ENCODE measurements at regions not wholly inside any gene's neighbourhood (a gene's known extent, or its start where the extent isn't known, plus 50 kb on each side); places are given as distances from the start of the nearest gene placed in this dataset.

GRCh38 chr11:116488836-116489389 is 283.9 kb downstream of the BUD13 start:
- no peaks in the 10 kb centered on the region for H3K4me1 ChIP-seq (ENCODE audit: control insufficient read depth, extremely low read depth, insufficient read depth, low read length)
- no peaks in the 10 kb centered on the region for H3K36me3 ChIP-seq (ENCODE audit: control insufficient read depth, insufficient read depth, low read length)
- no peaks in the 10 kb centered on the region for H3K9me3 ChIP-seq (ENCODE audit: control insufficient read depth, insufficient read depth, low read depth, low read length)
- H3K27ac ChIP-seq (ENCODE audit: insufficient read depth, low read length) = no peak overlapping the region
- no peak overlapping the region for H3K4me3 ChIP-seq (replicated peaks in 1 of 4; ENCODE audit: control extremely low read depth in 1 of 4, insufficient read depth in 1 of 4, low read depth in 3 of 4, low read length in 4 of 4)
- DNase-seq (ENCODE audit: low read depth in 2 of 2) = no peak
- H3K79me2 ChIP-seq (ENCODE audit: control insufficient read depth, insufficient read depth, low read length) = no peaks in the 10 kb centered on the region
- H2AFZ ChIP-seq (ENCODE audit: low read length) = no peak overlapping the region
- no peaks in the 10 kb centered on the region for H3K27me3 ChIP-seq (ENCODE audit: control insufficient read depth, insufficient read depth, low read length)
- no peak overlapping the region for H3K9ac ChIP-seq (ENCODE audit: insufficient read depth, low read length)
- H3K4me2 ChIP-seq (ENCODE audit: extremely low read depth, insufficient read depth, low read length) = no peak overlapping the region
- no peaks in the 10 kb centered on the region for H4K20me1 ChIP-seq (ENCODE audit: control insufficient read depth, extremely low read depth, insufficient read depth, low read length)
- TF ChIP-seq CTCF (conservative IDR thresholded peaks at IDR 0.05 in 1 of 2, IDR thresholded peaks at IDR 0.05 in 1 of 2; ENCODE audit: low read depth in 1 of 2, low read length in 2 of 2) (no peak), EZH2 (IDR thresholded peaks at IDR 0.05; ENCODE audit: low read length, missing control alignments) (no peak)

GRCh38 chr11:116485425-116485824 is 287.4 kb downstream of the BUD13 start:
- H4K20me1 ChIP-seq (ENCODE audit: control insufficient read depth, extremely low read depth, insufficient read depth, low read length) = no peaks in the 10 kb centered on the region
- no peaks in the 10 kb centered on the region for H3K36me3 ChIP-seq (ENCODE audit: control insufficient read depth, insufficient read depth, low read length)
- H2AFZ ChIP-seq (ENCODE audit: low read length) = no peak overlapping the region
- no peak overlapping the region for H3K4me2 ChIP-seq (ENCODE audit: extremely low read depth, insufficient read depth, low read length)
- no peak overlapping the region for H3K9ac ChIP-seq (ENCODE audit: insufficient read depth, low read length)
- no peaks in the 10 kb centered on the region for H3K9me3 ChIP-seq (ENCODE audit: control insufficient read depth, insufficient read depth, low read depth, low read length)
- no peaks in the 10 kb centered on the region for H3K79me2 ChIP-seq (ENCODE audit: control insufficient read depth, insufficient read depth, low read length)
- H3K4me3 ChIP-seq (replicated peaks in 1 of 4; ENCODE audit: control extremely low read depth in 1 of 4, insufficient read depth in 1 of 4, low read depth in 3 of 4, low read length in 4 of 4) = no peak overlapping the region
- H3K4me1 ChIP-seq (ENCODE audit: control insufficient read depth, extremely low read depth, insufficient read depth, low read length) = no peaks in the 10 kb centered on the region
- no peaks in the 10 kb centered on the region for H3K27me3 ChIP-seq (ENCODE audit: control insufficient read depth, insufficient read depth, low read length)
- no peak overlapping the region for H3K27ac ChIP-seq (ENCODE audit: insufficient read depth, low read length)
- TF ChIP-seq EZH2 (IDR thresholded peaks at IDR 0.05; ENCODE audit: low read length, missing control alignments) = no peak
- DNase-seq (ENCODE audit: low read depth in 2 of 2) = no peak

- H3K36me3 ChIP-seq (ENCODE audit: control insufficient read depth, insufficient read depth, low read length) = no peaks in the 10 kb centered on the region
- H3K79me2 ChIP-seq (ENCODE audit: control insufficient read depth, insufficient read depth, low read length) = no peaks in the 10 kb centered on the region
- no peaks in the 10 kb centered on the region for H3K27me3 ChIP-seq (ENCODE audit: control insufficient read depth, insufficient read depth, low read length)
- H3K9ac ChIP-seq (ENCODE audit: insufficient read depth, low read length) = no peak overlapping the region
- H4K20me1 ChIP-seq (ENCODE audit: control insufficient read depth, extremely low read depth, insufficient read depth, low read length) = no peaks in the 10 kb centered on the region
- H2AFZ ChIP-seq (ENCODE audit: low read length) = no peak overlapping the region
- H3K4me1 ChIP-seq (ENCODE audit: control insufficient read depth, extremely low read depth, insufficient read depth, low read length) = no peaks in the 10 kb centered on the region
- no peak overlapping the region for H3K4me3 ChIP-seq (replicated peaks in 1 of 4; ENCODE audit: control extremely low read depth in 1 of 4, insufficient read depth in 1 of 4, low read depth in 3 of 4, low read length in 4 of 4)
- DNase-seq (ENCODE audit: low read depth in 2 of 2) = no peak
- TF ChIP-seq EZH2 (IDR thresholded peaks at IDR 0.05; ENCODE audit: low read length, missing control alignments) (no peak), CTCF (conservative IDR thresholded peaks at IDR 0.05 in 1 of 2, IDR thresholded peaks at IDR 0.05 in 1 of 2; ENCODE audit: low read depth in 1 of 2, low read length in 2 of 2) (no peak)
- no peaks in the 10 kb centered on the region for H3K9me3 ChIP-seq (ENCODE audit: control insufficient read depth, insufficient read depth, low read depth, low read length)
- H3K27ac ChIP-seq (ENCODE audit: insufficient read depth, low read length) = no peak overlapping the region
- no peak overlapping the region for H3K4me2 ChIP-seq (ENCODE audit: extremely low read depth, insufficient read depth, low read length)
Observed at GRCh38 chr11:116482716-116483115, 290.1 kb downstream of the BUD13 start.
